ENCODE measurements at regions not wholly inside any gene's neighbourhood (a gene's known extent, or its start where the extent isn't known, plus 50 kb on each side); places are given as distances from the start of the nearest gene placed in this dataset.
"Not testable (repeated sequence)": the region's sequence is repeated elsewhere in the genome, so short reads cannot be mapped to it uniquely, and the experiment has no call there.

DNA sequence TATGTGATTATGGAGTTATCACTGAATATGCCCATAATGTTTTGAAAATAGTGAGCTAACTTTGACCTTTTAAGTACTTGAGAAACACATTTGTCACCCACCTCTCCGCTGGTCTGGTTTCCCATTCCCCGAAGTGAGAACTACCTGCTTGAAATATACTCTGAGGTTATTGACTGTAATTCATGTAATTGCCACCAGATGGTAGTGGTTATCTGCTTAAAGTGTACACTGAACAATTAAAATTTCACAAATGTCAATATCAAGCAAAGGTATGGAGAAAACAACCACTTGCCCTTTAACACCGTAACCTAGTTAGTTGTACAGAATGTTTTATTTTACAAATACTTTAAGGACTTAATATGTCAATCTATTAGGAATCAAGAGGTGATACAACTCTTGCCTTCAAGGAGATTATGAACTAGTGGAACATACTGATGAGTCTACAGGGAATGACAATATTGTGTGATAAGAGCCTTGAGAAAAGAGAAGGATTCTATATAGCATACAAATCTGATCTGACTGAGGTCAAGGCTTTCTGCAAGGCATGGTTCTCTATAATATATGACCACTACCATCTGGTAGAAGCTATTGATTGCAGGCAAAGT is 316.8 kb upstream of the KCNH7 start:
- TF ChIP-seq, protein P1, sequence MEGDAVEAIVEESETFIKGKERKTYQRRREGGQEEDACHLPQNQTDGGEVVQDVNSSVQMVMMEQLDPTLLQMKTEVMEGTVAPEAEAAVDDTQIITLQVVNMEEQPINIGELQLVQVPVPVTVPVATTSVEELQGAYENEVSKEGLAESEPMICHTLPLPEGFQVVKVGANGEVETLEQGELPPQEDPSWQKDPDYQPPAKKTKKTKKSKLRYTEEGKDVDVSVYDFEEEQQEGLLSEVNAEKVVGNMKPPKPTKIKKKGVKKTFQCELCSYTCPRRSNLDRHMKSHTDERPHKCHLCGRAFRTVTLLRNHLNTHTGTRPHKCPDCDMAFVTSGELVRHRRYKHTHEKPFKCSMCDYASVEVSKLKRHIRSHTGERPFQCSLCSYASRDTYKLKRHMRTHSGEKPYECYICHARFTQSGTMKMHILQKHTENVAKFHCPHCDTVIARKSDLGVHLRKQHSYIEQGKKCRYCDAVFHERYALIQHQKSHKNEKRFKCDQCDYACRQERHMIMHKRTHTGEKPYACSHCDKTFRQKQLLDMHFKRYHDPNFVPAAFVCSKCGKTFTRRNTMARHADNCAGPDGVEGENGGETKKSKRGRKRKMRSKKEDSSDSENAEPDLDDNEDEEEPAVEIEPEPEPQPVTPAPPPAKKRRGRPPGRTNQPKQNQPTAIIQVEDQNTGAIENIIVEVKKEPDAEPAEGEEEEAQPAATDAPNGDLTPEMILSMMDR (IDR thresholded peaks at IDR 0.05; ENCODE audit: low read depth, low read length, missing control alignments) = peak; percentile 43
- DNase-seq (ENCODE audit: low read depth) = peak; percentile 24
- in situ Hi-C loops (cut with HindIII; ENCODE audit: low sequenced_read_pairs) = loop anchor here (25.0 kb wide), 1 partner anchor 1332 kb away; no protein-coding TSS in a partner anchor
- no peak overlapping the region for H3K4me3 ChIP-seq (ENCODE audit: low read depth, low read length)

GRCh38 chr2:163142618-163143017 is 304.1 kb upstream of the KCNH7 start:
- H3K4me3 ChIP-seq (ENCODE audit: low read depth, low read length) = no peak overlapping the region
- TF ChIP-seq, protein P1 (IDR thresholded peaks at IDR 0.05; ENCODE audit: low read depth, low read length, missing control alignments) = no peak
- in situ Hi-C loops (cut with HindIII; ENCODE audit: low sequenced_read_pairs) = no loop called here
- DNase-seq (ENCODE audit: low read depth) = no peak

GRCh38 chr2:163138947-163139346 is 300.4 kb upstream of the KCNH7 start:
- no peak overlapping the region for H3K4me3 ChIP-seq (ENCODE audit: low read depth, low read length)
- no peak for DNase-seq (ENCODE audit: low read depth)
- TF ChIP-seq, protein P1 (IDR thresholded peaks at IDR 0.05; ENCODE audit: low read depth, low read length, missing control alignments) = no peak
- in situ Hi-C loops (cut with HindIII; ENCODE audit: low sequenced_read_pairs) = loop anchor here (10.0 kb wide), 1 partner anchor 244 kb away; no protein-coding TSS in a partner anchor

DNA sequence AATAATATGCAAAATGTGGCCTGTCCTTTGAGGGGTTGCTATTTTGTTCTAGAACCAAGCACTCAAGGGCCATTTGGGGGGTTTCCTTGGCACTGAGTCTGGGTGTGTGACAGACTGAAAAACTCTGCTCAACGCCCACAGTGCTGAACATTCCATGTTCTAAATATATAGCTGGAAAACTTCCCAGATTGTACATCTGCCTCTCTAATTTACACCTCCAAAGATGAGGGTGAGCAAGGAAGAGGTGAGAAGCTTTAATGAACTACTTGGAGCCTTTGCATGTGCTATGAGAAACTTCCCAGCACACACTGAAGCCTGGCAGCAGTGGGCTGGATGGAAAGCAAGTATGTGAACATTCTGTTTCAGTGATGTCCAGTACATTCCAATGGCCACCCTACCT is 296.7 kb upstream of the KCNH7 start:
- no peak for DNase-seq (ENCODE audit: low read depth)
- in situ Hi-C loops (cut with HindIII; ENCODE audit: low sequenced_read_pairs) = loop anchor here (10.0 kb wide), 1 partner anchor 240 kb away; no protein-coding TSS in a partner anchor
- TF ChIP-seq, protein P1 (IDR thresholded peaks at IDR 0.05; ENCODE audit: low read depth, low read length, missing control alignments) = no peak
- no peak overlapping the region for H3K4me3 ChIP-seq (ENCODE audit: low read depth, low read length)

GRCh38 chr2:163133602-163134001 is 295.0 kb upstream of the KCNH7 start:
- DNase-seq (ENCODE audit: low read depth) = no peak
- TF ChIP-seq, protein P1 (IDR thresholded peaks at IDR 0.05; ENCODE audit: low read depth, low read length, missing control alignments) = no peak
- no peak overlapping the region for H3K4me3 ChIP-seq (ENCODE audit: low read depth, low read length)
- in situ Hi-C loops (cut with HindIII; ENCODE audit: low sequenced_read_pairs) = loop anchor here (10.0 kb wide), 1 partner anchor 239 kb away; no protein-coding TSS in a partner anchor

DNA sequence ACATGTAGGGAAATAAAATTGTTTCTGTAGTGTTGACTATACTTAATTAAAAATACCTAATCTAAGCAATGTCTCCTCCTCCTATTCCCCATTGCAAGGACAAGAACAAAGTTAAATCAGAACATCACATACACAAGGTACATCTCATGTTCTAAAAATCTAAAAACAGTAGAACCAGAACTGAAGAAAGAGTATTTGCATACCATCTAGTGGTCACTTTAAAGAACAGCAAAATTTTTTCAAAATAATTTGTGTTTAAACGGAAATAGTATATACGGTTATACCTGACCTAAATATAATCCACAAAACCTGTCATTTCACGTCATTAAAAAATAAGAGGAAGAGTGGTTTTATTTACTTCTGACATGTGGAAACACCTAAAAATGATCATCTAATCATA is 294.3 kb upstream of the KCNH7 start:
- TF ChIP-seq, protein P1 (IDR thresholded peaks at IDR 0.05; ENCODE audit: low read depth, low read length, missing control alignments) = peak; percentile 13
- in situ Hi-C loops (cut with HindIII; ENCODE audit: low sequenced_read_pairs) = loop anchor here (10.0 kb wide), 1 partner anchor 238 kb away; no protein-coding TSS in a partner anchor
- no peak for DNase-seq (ENCODE audit: low read depth)
- no peak overlapping the region for H3K4me3 ChIP-seq (ENCODE audit: low read depth, low read length)

GRCh38 chr2:163132207-163132606 is 293.6 kb upstream of the KCNH7 start:
- in situ Hi-C loops (cut with HindIII; ENCODE audit: low sequenced_read_pairs) = loop anchor here (10.0 kb wide), 1 partner anchor 237 kb away; no protein-coding TSS in a partner anchor
- H3K4me3 ChIP-seq (ENCODE audit: low read depth, low read length); DNase-seq (ENCODE audit: low read depth): not testable (repeated sequence)
